C4-2B (cell line): ENCODE measurements at regions not wholly inside any gene's neighbourhood (a gene's known extent, or its start where the extent isn't known, plus 50 kb on each side); places are given as distances from the start of the nearest gene placed in this dataset.

Source experiments
- CTCF ChIP-seq: fragments of 450-650 bp; conservative IDR thresholded peaks from 2 replicates; pipeline ENCODE4 v1.5.1; 2017; ENCODE audit warnings: mild to moderate bottlenecking
- ZFX ChIP-seq: fragments of 450-650 bp; IDR thresholded peaks from 2 replicates; pipeline ENCODE4 v1.6.1; 2017

- TF ChIP-seq CTCF: no peak
- TF ChIP-seq ZFX: no peak
Measured at GRCh38 chr18:7381307-7381706, 150.4 kb downstream of the LRRC30 start.
